ENCODE measurements at regions not wholly inside any gene's neighbourhood (a gene's known extent, or its start where the extent isn't known, plus 50 kb on each side); places are given as distances from the start of the nearest gene placed in this dataset.

GRCh38 chr10:2367083-2367482, 629.8 kb upstream of the ADARB2 start:
- DNase-seq (ENCODE audit: extremely low spot score, unreplicated experiment): no peak
- H3K9me3 Mint-ChIP-seq: no peaks in the 10 kb centered on the region
- H3K4me1 Mint-ChIP-seq (ENCODE audit: unreplicated experiment): peaks cover 2% of the 10 kb centered on the region
- peaks cover 6% of the 10 kb centered on the region for H3K27me3 Mint-ChIP-seq
- no peak overlapping the region for H3K4me3 Mint-ChIP-seq
- H3K36me3 Mint-ChIP-seq: no peaks in the 10 kb centered on the region
- TF ChIP-seq CTCF (conservative IDR thresholded peaks at IDR 0.05): no peak
- no peak overlapping the region for H3K27ac Mint-ChIP-seq

GRCh38 chr10:2366264-2366931, 629.1 kb upstream of the ADARB2 start:
- H3K27me3 Mint-ChIP-seq: peaks cover 8% of the 10 kb centered on the region
- TF ChIP-seq CTCF (conservative IDR thresholded peaks at IDR 0.05): no peak
- no peaks in the 10 kb centered on the region for H3K36me3 Mint-ChIP-seq
- DNase-seq (ENCODE audit: extremely low spot score, unreplicated experiment): no peak
- no peak overlapping the region for H3K4me3 Mint-ChIP-seq
- H3K9me3 Mint-ChIP-seq: no peaks in the 10 kb centered on the region
- peaks cover 5% of the 10 kb centered on the region for H3K4me1 Mint-ChIP-seq (ENCODE audit: unreplicated experiment)
- no peak overlapping the region for H3K27ac Mint-ChIP-seq

GRCh38 chr10:2362331-2362730, 625.0 kb upstream of the ADARB2 start:
- no peaks in the 10 kb centered on the region for H3K9me3 Mint-ChIP-seq

GRCh38 chr10:2358586-2358985, 621.3 kb upstream of the ADARB2 start:
- Mint-ChIP-seq H3K36me3 (no peaks in the 10 kb centered on the region), H3K27me3 (peaks cover 8% of the 10 kb centered on the region), H3K4me3 (no peak overlapping the region), H3K9me3 (no peaks in the 10 kb centered on the region), H3K4me1 (ENCODE audit: unreplicated experiment) (peaks cover 5% of the 10 kb centered on the region), H3K27ac (no peak overlapping the region)
- no peak for TF ChIP-seq CTCF (conservative IDR thresholded peaks at IDR 0.05)
- DNase-seq (ENCODE audit: extremely low spot score, unreplicated experiment): no peak

More at GRCh38 chr10:2362331-2362730, 625.0 kb upstream of the ADARB2 start:
- peaks cover 3% of the 10 kb centered on the region for H3K27me3 Mint-ChIP-seq
- H3K4me3 Mint-ChIP-seq: no peak overlapping the region
- no peak for TF ChIP-seq CTCF (conservative IDR thresholded peaks at IDR 0.05)
- H3K36me3 Mint-ChIP-seq: no peaks in the 10 kb centered on the region
- H3K4me1 Mint-ChIP-seq (ENCODE audit: unreplicated experiment): peaks cover 5% of the 10 kb centered on the region
- DNase-seq (ENCODE audit: extremely low spot score, unreplicated experiment): no peak
- H3K27ac Mint-ChIP-seq: no peak overlapping the region

- Mint-ChIP-seq H3K27me3 (peaks cover 5% of the 10 kb centered on the region), H3K27ac (no peak overlapping the region), H3K36me3 (no peaks in the 10 kb centered on the region), H3K4me1 (ENCODE audit: unreplicated experiment) (no peaks in the 10 kb centered on the region), H3K9me3 (no peaks in the 10 kb centered on the region), H3K4me3 (no peak overlapping the region)
- no peak for TF ChIP-seq CTCF (conservative IDR thresholded peaks at IDR 0.05)
- no peak for DNase-seq (ENCODE audit: extremely low spot score, unreplicated experiment)
These were observed 619.3 kb upstream of the ADARB2 start for GRCh38 chr10:2356670-2357069.
